Fibroblast of mammary gland (primary cell): ENCODE measurements at regions not wholly inside any gene's neighbourhood (a gene's known extent, or its start where the extent isn't known, plus 50 kb on each side); places are given as distances from the start of the nearest gene placed in this dataset.

Source experiments
- DNase-seq: peaks from one replicate; pipeline ENCODE4 v3.0.0-alpha.2; 2010; ENCODE audit warnings: low read depth
- H3K4me3 ChIP-seq: 2 replicates; pipeline ENCODE4 v1.5.1; 2011; ENCODE audit warnings: low read depth, mild to moderate bottlenecking, low read length, moderate library complexity; ENCODE audit not compliant: control insufficient read depth
- TF ChIP-seq, protein P1 (sequence below): conservative IDR thresholded peaks from 2 replicates; pipeline ENCODE4 v1.5.1; 2011; ENCODE audit warnings: low read depth, low read length, inconsistent platforms; ENCODE audit not compliant: control insufficient read depth, insufficient read depth

DNA sequence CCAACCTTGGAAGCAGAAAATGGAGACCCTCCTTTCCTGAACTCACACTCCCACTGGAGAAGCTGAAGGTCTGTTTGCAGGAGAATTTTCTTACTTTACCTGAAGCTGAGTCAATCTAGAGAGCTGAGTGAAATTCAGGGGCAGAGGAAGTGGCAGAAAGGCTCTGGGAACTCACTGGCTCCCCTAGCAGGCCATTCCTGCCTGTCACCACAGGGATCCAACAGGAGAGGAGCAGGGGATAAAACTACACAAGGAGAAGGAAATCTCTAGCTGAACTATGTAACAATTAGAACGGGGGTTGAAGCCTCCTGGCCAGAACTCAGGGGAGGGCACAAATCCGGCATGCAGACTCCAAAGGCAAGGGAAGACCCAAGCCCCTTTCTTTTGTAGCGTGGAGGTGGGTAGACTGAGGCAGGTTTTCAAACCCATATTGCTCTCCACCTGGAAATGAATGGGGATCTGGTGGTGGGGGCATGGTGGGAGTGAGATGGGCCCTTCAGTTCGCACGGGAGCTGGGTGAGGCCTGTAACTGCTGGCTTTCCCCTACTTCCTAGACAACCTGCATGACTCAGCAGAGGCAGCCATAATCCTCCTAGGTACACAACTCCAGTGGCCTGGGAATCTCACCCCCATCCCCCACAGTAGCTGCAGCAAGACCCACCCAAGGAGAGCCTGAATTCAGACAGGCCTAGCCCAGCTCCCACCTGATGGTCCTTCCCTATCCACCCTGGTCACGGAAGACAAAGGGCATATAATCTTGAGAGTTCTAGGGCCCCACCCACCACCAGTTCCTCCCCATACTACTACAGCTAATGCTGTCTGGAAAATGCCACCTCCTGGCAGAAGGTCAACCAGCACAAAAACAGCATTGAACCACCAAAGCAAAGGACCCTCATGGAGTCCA, 158.1 kb downstream of the LTN1 start:
- TF ChIP-seq, protein P1, sequence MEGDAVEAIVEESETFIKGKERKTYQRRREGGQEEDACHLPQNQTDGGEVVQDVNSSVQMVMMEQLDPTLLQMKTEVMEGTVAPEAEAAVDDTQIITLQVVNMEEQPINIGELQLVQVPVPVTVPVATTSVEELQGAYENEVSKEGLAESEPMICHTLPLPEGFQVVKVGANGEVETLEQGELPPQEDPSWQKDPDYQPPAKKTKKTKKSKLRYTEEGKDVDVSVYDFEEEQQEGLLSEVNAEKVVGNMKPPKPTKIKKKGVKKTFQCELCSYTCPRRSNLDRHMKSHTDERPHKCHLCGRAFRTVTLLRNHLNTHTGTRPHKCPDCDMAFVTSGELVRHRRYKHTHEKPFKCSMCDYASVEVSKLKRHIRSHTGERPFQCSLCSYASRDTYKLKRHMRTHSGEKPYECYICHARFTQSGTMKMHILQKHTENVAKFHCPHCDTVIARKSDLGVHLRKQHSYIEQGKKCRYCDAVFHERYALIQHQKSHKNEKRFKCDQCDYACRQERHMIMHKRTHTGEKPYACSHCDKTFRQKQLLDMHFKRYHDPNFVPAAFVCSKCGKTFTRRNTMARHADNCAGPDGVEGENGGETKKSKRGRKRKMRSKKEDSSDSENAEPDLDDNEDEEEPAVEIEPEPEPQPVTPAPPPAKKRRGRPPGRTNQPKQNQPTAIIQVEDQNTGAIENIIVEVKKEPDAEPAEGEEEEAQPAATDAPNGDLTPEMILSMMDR, result no peak
- H3K4me3 ChIP-seq, result no peak overlapping the region
- DNase-seq, result no peak

- H3K4me3 ChIP-seq, result no peak overlapping the region
- DNase-seq, result no peak
- TF ChIP-seq, protein P1, result no peak
These were observed 159.1 kb downstream of the LTN1 start for GRCh38 chr21:28833609-28834008.

DNA sequence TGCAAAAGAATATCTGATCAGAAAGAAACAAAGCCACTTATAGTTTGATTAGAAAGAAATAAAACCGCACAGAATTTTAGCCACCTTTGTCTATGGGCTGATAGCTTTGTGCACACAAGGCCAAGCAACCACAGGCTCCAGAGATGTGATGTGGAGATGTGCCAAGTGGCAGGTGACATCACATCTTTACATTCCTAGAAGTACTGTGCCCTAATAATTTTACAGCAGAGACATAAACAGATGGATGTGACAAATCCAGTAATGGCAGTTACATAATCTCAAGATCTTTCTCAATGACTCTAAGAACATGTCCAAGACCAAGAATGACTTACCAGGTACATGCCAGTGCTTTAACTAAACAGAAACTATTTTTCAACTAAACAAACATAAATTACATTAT, 159.5 kb downstream of the LTN1 start:
- DNase-seq, result no peak
- H3K4me3 ChIP-seq, result no peak overlapping the region
- TF ChIP-seq, protein P1, result no peak

DNA sequence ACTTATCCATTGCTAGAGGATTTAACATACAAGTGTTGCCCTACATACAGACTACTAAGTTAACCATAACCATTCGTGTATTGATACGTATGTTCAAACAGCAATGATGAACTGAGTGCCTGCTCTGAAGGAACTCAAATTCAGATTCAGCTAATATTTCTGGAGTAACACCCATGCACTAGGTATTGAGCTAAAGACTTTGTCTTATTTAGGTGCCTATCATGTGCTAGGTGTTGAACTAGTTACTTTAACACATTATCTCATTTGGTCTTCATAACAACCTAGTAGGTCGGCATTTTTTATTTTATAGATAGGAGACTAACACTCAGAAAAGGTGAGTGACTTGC, 160.0 kb downstream of the LTN1 start:
- TF ChIP-seq, protein P1, result no peak
- no peak for DNase-seq
- H3K4me3 ChIP-seq, result no peak overlapping the region

GRCh38 chr21:28832013-28832714, 160.5 kb downstream of the LTN1 start:
- no peak overlapping the region for H3K4me3 ChIP-seq
- DNase-seq, result peak; percentile 19

GRCh38 chr21:28828981-28829380, 163.7 kb downstream of the LTN1 start:
- H3K4me3 ChIP-seq, result no peak overlapping the region
- no peak for DNase-seq
- TF ChIP-seq, protein P1, result no peak

More at GRCh38 chr21:28832013-28832714, 160.5 kb downstream of the LTN1 start:
- TF ChIP-seq, protein P1, result no peak
